A549 (cell line): ENCODE measurements at regions not wholly inside any gene's neighbourhood (a gene's known extent, or its start where the extent isn't known, plus 50 kb on each side); places are given as distances from the start of the nearest gene placed in this dataset.

Experiments used
- JUN ChIP-seq, 2 experiments: fragments of >200 bp; sonication (Bioruptor Twin); formaldehyde crosslinking; IDR thresholded peaks; 2 replicates in 1 of 2; 3 replicates in 1 of 2; pipeline ENCODE4 v1.6.1; 2016 to 2017
- MYC ChIP-seq: IDR thresholded peaks from 2 replicates; pipeline ENCODE4 v1.6.1; 2012; ENCODE audit warnings: mild to moderate bottlenecking, inconsistent platforms, low read length, improper control_type of control experiment, borderline replicate concordance
- SMC3 ChIP-seq: fragments of >200 bp; sonication (Bioruptor Twin); formaldehyde crosslinking; IDR thresholded peaks from 3 replicates; pipeline ENCODE4 v1.6.1; 2018; ENCODE audit warnings: inconsistent platforms
- TF ChIP-seq, protein P1 (sequence below): fragments of >200 bp; sonication (Bioruptor Twin); formaldehyde crosslinking; IDR thresholded peaks from 3 replicates; pipeline ENCODE4 v1.5.1; 2016
- TF ChIP-seq, protein P2 (sequence below): fragments of >200 bp; sonication (Bioruptor Twin); formaldehyde crosslinking; IDR thresholded peaks from 3 replicates; pipeline ENCODE4 v1.6.1; 2016
- TF ChIP-seq, protein P3 (sequence below): fragments of 150-350 bp; IDR thresholded peaks from 2 replicates; pipeline ENCODE4 v1.6.1; 2014; ENCODE audit warnings: low read depth, mild to moderate bottlenecking, low read length

DNA sequence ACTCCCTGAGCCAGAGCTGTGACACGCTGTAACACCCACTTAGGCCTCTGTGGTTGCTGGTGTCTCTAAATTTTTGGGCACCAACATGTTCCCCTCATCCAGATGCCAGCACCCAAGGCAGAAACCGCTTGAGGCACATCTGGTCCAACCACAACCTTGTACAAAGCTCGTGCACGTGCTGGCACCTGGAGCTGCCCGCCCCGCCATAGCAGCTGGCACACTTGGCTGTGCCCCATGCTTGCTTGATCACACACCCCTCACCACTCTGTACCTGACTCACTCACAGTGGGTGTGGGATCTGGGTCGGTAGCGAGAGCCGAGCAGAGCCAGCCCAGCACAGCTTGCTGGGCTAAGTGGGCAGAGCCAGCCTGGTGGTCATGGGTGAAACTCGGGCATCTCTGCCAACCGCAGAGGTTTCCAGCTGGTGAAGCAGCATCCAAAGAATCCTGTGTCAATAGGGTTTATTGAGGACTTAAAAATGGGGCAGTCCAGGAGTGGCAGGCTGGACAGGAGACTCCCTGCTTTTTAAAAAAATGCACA, 1210.4 kb downstream of the TYW1 start:
- TF ChIP-seq, protein P1, sequence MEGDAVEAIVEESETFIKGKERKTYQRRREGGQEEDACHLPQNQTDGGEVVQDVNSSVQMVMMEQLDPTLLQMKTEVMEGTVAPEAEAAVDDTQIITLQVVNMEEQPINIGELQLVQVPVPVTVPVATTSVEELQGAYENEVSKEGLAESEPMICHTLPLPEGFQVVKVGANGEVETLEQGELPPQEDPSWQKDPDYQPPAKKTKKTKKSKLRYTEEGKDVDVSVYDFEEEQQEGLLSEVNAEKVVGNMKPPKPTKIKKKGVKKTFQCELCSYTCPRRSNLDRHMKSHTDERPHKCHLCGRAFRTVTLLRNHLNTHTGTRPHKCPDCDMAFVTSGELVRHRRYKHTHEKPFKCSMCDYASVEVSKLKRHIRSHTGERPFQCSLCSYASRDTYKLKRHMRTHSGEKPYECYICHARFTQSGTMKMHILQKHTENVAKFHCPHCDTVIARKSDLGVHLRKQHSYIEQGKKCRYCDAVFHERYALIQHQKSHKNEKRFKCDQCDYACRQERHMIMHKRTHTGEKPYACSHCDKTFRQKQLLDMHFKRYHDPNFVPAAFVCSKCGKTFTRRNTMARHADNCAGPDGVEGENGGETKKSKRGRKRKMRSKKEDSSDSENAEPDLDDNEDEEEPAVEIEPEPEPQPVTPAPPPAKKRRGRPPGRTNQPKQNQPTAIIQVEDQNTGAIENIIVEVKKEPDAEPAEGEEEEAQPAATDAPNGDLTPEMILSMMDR, result no peak
- TF ChIP-seq, protein P2, sequence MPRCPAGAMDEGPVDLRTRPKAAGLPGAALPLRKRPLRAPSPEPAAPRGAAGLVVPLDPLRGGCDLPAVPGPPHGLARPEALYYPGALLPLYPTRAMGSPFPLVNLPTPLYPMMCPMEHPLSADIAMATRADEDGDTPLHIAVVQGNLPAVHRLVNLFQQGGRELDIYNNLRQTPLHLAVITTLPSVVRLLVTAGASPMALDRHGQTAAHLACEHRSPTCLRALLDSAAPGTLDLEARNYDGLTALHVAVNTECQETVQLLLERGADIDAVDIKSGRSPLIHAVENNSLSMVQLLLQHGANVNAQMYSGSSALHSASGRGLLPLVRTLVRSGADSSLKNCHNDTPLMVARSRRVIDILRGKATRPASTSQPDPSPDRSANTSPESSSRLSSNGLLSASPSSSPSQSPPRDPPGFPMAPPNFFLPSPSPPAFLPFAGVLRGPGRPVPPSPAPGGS, result no peak
- TF ChIP-seq JUN (IDR thresholded peaks at IDR 0.05) (no peak), MYC (no peak), SMC3 (no peak)
- TF ChIP-seq, protein P3, sequence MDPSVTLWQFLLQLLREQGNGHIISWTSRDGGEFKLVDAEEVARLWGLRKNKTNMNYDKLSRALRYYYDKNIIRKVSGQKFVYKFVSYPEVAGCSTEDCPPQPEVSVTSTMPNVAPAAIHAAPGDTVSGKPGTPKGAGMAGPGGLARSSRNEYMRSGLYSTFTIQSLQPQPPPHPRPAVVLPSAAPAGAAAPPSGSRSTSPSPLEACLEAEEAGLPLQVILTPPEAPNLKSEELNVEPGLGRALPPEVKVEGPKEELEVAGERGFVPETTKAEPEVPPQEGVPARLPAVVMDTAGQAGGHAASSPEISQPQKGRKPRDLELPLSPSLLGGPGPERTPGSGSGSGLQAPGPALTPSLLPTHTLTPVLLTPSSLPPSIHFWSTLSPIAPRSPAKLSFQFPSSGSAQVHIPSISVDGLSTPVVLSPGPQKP, result no peak
